Thyroid gland (tissue), 4 donors: ENCODE measurements at regions not wholly inside any gene's neighbourhood (a gene's known extent, or its start where the extent isn't known, plus 50 kb on each side); places are given as distances from the start of the nearest gene placed in this dataset.
"Not testable (repeated sequence)": the region's sequence is repeated elsewhere in the genome, so short reads cannot be mapped to it uniquely, and the experiment has no call there.

Source experiments
- DNase-seq, 2 donors: peaks; one replicate each; pipeline ENCODE4 v3.0.0-alpha.2; 2019
- H3K27ac ChIP-seq, 3 donors: fragments of 200-600 bp; sonication (generic); 1 replicate in 2 of 3; 2 replicates in 1 of 3; pipeline ENCODE4 v1.5.1; 2016 to 2019; ENCODE audit warnings: mild to moderate bottlenecking in 1 of 3, moderate library complexity in 1 of 3
- H3K27me3 ChIP-seq: fragments of 200-600 bp; sonication (generic); one replicate; pipeline ENCODE4 v1.5.1; 2019
- H3K36me3 ChIP-seq, 2 donors: fragments of 200-600 bp; sonication (generic); one replicate each; pipeline ENCODE4 v1.5.1; 2016 to 2019
- H3K4me1 ChIP-seq, 2 donors: fragments of 200-600 bp; sonication (generic); one replicate each; pipeline ENCODE4 v1.5.1; 2017 to 2019
- H3K4me3 ChIP-seq, 3 donors: fragments of 200-600 bp; sonication (generic); replicated peaks in 1 of 3; 1 replicate in 2 of 3; 2 replicates in 1 of 3; pipeline ENCODE4 v1.5.1; 2016; ENCODE audit warnings: mild to moderate bottlenecking in 1 of 3
- H3K9me3 ChIP-seq: fragments of 200-600 bp; sonication (generic); one replicate; pipeline ENCODE4 v1.5.1; 2017
- POLR2A ChIP-seq, 2 donors: fragments of 450-650 bp; IDR thresholded peaks; one replicate each; pipeline ENCODE4 v1.6.1; 2017; ENCODE audit warnings: antibody characterized with exemption in 2 of 2, mild to moderate bottlenecking in 2 of 2, moderate library complexity in 1 of 2
- WGBS, 2 donors: methylation state at CpG; one replicate each; pipeline ENCODE4 v1.1.5; 2017; 5-methylcytosine and 5-hydroxymethylcytosine counted together
- intact Hi-C: fragments of 100-400 bp; cut with DNase I; formaldehyde crosslinking; loops from one replicate; pipeline ENCODE4 v1.15.1; 2023
- TF ChIP-seq, protein P1 (sequence below), 6 experiments: fragments of 200-600 bp in 3 of 6; fragments of 450-650 bp in 3 of 6; sonication (generic) in 3 of 6; IDR thresholded peaks; one replicate each; pipeline ENCODE4 v1.5.1; 2016 to 2019; ENCODE audit warnings: antibody characterized with exemption in 6 of 6, mild to moderate bottlenecking in 2 of 6, inconsistent platforms in 1 of 6, moderate library complexity in 1 of 6

DNA sequence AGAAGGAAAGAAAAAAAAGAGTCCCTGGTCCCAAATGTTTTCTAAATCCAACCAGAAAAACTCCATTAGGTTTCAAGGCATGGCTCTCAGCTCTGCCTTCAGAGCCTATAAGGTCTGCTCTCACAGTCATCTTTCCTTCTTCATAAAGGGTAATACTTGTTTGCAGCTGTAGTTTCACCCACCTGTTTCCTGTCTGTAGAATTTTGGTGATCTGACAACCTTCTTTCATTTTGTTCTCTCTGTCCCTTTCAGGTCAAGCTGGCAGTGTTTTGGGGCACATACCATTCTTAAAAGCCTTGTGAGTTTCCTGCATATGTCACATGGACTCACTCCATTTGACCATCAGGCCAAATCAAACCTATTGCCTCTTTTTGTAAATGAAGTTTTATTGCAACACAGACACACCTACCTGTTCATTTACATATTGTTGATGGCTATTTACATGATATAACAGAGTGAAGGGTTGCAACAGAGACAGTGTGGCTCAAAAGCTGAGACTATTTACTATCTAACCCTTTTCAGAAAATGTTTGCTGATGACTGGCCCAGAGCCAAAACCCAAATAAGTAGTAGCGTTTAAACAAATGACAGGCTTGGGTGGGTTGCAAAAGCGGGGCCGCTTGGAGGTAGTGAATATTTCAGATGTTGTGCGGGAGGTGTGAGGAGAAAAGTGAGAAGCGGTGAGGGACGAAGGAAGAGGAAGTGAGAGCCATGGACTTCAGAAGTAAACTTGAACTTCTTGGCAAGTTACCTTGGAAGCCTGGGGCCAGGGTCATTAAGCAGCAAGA, 292.7 kb upstream of the PROK2 start:
- no peak for DNase-seq
- peaks cover 0 to 27% of the 10 kb centered on the region in 2 donors for H3K4me1 ChIP-seq
- 45 to 55% methylated on average over 6 of the region's 6 CpGs for WGBS, 2 donors
- no peaks in the 10 kb centered on the region for H3K27me3 ChIP-seq
- no peaks in the 10 kb centered on the region for H3K9me3 ChIP-seq
- no peaks in the 10 kb centered on the region for H3K36me3 ChIP-seq
- TF ChIP-seq POLR2A (IDR thresholded peaks at IDR 0.05) = no peak
- TF ChIP-seq, protein P1, sequence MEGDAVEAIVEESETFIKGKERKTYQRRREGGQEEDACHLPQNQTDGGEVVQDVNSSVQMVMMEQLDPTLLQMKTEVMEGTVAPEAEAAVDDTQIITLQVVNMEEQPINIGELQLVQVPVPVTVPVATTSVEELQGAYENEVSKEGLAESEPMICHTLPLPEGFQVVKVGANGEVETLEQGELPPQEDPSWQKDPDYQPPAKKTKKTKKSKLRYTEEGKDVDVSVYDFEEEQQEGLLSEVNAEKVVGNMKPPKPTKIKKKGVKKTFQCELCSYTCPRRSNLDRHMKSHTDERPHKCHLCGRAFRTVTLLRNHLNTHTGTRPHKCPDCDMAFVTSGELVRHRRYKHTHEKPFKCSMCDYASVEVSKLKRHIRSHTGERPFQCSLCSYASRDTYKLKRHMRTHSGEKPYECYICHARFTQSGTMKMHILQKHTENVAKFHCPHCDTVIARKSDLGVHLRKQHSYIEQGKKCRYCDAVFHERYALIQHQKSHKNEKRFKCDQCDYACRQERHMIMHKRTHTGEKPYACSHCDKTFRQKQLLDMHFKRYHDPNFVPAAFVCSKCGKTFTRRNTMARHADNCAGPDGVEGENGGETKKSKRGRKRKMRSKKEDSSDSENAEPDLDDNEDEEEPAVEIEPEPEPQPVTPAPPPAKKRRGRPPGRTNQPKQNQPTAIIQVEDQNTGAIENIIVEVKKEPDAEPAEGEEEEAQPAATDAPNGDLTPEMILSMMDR (IDR thresholded peaks at IDR 0.05) = no peak
- no peak overlapping the region for H3K4me3 ChIP-seq
- intact Hi-C loops = no loop called here
- no peak overlapping the region for H3K27ac ChIP-seq

DNA sequence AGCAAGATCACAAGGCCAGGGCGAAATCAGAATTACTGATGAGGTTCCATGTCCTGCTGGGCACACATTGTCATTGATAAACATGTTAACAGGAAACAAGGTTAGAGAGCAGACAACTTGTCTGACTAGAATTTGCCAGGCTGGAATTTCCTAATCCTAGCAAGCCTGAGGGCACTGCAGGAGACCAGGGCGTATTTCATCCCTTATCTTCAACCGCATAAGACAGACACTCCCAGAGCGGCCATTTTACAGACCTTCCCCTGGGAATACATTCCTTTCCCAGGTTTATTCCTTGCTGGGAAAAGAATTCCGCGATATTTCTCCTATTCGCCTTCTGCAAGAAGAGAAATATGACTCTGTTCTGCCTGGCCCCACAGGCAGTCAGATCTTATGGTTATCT, 290.9 kb upstream of the PROK2 start:
- 88 to 95% methylated on average over 7 of the region's 7 CpGs for WGBS, 2 donors
- H3K27ac ChIP-seq, H3K4me3 ChIP-seq, H3K36me3 ChIP-seq, DNase-seq, intact Hi-C loops, H3K9me3 ChIP-seq, H3K27me3 ChIP-seq: not testable (repeated sequence)
- H3K4me1 ChIP-seq = peaks cover 0 to 13% of the 10 kb centered on the region in 2 donors

DNA sequence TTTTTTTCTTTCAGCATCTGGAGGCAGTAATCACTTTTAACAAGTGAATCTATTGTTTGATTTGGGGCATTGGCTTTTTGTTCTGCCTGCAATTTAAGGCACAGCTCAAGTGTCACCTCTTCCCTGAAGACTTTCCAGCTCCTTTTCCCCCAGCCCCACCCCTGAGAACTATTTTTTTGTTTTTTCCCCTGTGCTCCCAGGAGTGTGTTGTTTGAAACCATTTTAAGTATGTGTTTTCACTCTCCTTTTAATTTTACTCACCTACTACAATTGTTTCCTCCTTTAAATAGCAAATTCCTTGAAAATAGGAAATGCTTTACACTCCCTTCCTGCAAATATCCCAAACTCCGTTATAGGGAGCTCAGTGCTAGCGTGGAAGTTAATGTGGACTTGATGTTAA, 286.7 kb upstream of the PROK2 start:
- H3K27me3 ChIP-seq = no peaks in the 10 kb centered on the region
- intact Hi-C loops = no loop called here
- H3K4me1 ChIP-seq = no peaks in the 10 kb centered on the region
- no peak overlapping the region for H3K27ac ChIP-seq
- H3K9me3 ChIP-seq = no peaks in the 10 kb centered on the region
- DNase-seq = no peak
- H3K4me3 ChIP-seq = no peak overlapping the region
- no peaks in the 10 kb centered on the region for H3K36me3 ChIP-seq
- TF ChIP-seq POLR2A (IDR thresholded peaks at IDR 0.05) = no peak
- TF ChIP-seq, protein P1 (IDR thresholded peaks at IDR 0.05) = no peak
- WGBS, 2 donors = 89 to 92% methylated on average over 2 of the region's 2 CpGs

DNA sequence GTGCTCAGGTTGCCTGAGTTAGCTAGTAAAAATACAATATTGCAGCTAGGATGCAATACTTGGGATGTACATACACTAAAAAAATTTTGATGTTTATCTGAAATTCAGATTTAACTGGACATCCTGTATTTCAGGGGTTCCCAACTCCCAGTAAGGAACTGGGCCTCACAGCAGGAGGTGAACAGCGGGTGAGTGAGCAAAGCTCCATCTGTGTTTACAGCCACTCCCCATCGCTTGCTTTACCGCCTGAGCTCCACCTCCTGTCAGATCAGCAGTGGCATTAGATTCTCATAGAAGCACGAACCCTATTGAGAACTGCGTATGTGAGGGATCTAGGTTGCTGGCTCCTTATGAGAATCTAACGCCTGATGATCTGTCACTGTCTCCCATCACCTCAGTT, 285.1 kb upstream of the PROK2 start:
- Histone ChIP-seq H3K4me3 (no peak overlapping the region), H3K4me1 (no peaks in the 10 kb centered on the region), H3K36me3 (no peaks in the 10 kb centered on the region), H3K27ac (no peak overlapping the region), H3K27me3 (no peaks in the 10 kb centered on the region), H3K9me3 (no peaks in the 10 kb centered on the region)
- no peak for TF ChIP-seq POLR2A (IDR thresholded peaks at IDR 0.05)
- TF ChIP-seq, protein P1 (IDR thresholded peaks at IDR 0.05) = no peak
- intact Hi-C loops = no loop called here
- 91 to 96% methylated on average over 6 of the region's 6 CpGs for WGBS, 2 donors
- no peak for DNase-seq

DNA sequence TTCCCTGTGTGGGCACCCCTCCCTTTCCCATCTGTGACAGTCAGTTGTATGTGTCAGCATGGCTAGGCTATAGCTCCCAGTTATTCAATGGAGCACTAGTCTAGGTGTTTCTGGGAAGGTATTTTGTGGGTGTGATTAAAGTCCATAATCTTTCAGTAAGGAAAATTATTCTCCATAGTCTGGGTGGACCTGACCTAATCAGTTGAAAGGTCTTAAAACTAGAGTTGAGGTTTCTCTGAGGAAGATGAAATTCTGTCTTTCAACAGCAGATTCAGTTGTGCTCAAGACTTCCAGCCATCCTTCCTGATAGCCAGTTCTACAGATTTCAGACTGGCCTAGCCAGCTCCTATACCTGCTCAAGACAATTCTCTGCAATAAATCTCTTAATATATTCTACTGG, 284.6 kb upstream of the PROK2 start:
- Histone ChIP-seq H3K4me1 (no peaks in the 10 kb centered on the region), H3K9me3 (no peaks in the 10 kb centered on the region), H3K36me3 (no peaks in the 10 kb centered on the region), H3K27ac (no peak overlapping the region), H3K27me3 (no peaks in the 10 kb centered on the region), H3K4me3 (no peak overlapping the region)
- TF ChIP-seq POLR2A (IDR thresholded peaks at IDR 0.05) = no peak
- TF ChIP-seq, protein P1 (IDR thresholded peaks at IDR 0.05) = no peak
- DNase-seq = no peak
- intact Hi-C loops = no loop called here
